Endothelial cell of umbilical vein (primary cell): ENCODE measurements at regions not wholly inside any gene's neighbourhood (a gene's known extent, or its start where the extent isn't known, plus 50 kb on each side); places are given as distances from the start of the nearest gene placed in this dataset.

Experiments used
- BruUV-seq: library from RNA; stranded (reverse); fragments of 400-500 nt; replicated peaks from 2 replicates; lab custom pipeline; 2021; lab: Mats Ljungman, UMichigan
- CTCF ChIA-PET: fragments of 300-600, 350-600 bp; sonication (Branson Sonifier 250); formaldehyde crosslinking; loops from one replicate; lab custom pipeline; 2021; ENCODE audit warnings: antibody characterized with exemption, inconsistent platforms; lab: Charles Lee
- POLR2A ChIA-PET: fragments of 300-600, 350-600 bp; sonication (Branson Sonifier 250); formaldehyde crosslinking; loops from one replicate; lab custom pipeline; 2021; ENCODE audit warnings: antibody characterized with exemption, inconsistent platforms; lab: Charles Lee
- DNase-seq: peaks from one replicate; pipeline ENCODE4 v3.0.0-alpha.2; 2011; ENCODE audit warnings: low read depth, low spot score
- FAIRE-seq: peaks from 2 replicates; lab custom pipeline; 2011; peaks lifted over from hg19 to GRCh38; lab: Jason Lieb, UNC
- H2AFZ ChIP-seq: 2 replicates; pipeline ENCODE4 v1.6.0; 2012; ENCODE audit warnings: low read depth, low read length, control low read depth, inconsistent platforms
- H3K27ac ChIP-seq: 2 replicates; pipeline ENCODE4 v1.5.1; 2011; ENCODE audit warnings: low read depth, mild to moderate bottlenecking, control low read depth, low read length, moderate library complexity; ENCODE audit not compliant: insufficient read depth
- H3K27me3 ChIP-seq, 2 experiments: 2 replicates each; pipeline versions ENCODE4 v1.6.0 to v1.6.1; 2011; ENCODE audit warnings: low read length in 2 of 2, mixed read lengths in 1 of 2; ENCODE audit not compliant: control insufficient read depth in 2 of 2, insufficient read depth in 2 of 2
- H3K36me3 ChIP-seq, 2 experiments: 2 replicates in 1 of 2; 3 replicates in 1 of 2; pipeline ENCODE4 v1.5.1; 2011; ENCODE audit warnings: low read length in 2 of 2, mild to moderate bottlenecking in 1 of 2, moderate library complexity in 1 of 2; ENCODE audit not compliant: control insufficient read depth in 2 of 2, insufficient read depth in 2 of 2; ENCODE audit errors: extremely low read depth in 1 of 2
- H3K4me1 ChIP-seq: 3 replicates; pipeline ENCODE4 v1.5.1; 2011; ENCODE audit warnings: mild to moderate bottlenecking, low read length; ENCODE audit not compliant: control insufficient read depth, insufficient read depth; ENCODE audit errors: extremely low read depth
- H3K4me2 ChIP-seq: 2 replicates; pipeline ENCODE4 v1.6.1; 2011; ENCODE audit warnings: low read length, control low read depth, mixed read lengths; ENCODE audit not compliant: insufficient read depth
- H3K4me3 ChIP-seq, 3 experiments: fragments of 200-600 bp in 1 of 3; sonication (generic), shearing (Covaris generic) in 1 of 3; replicated peaks in 1 of 3; 2 replicates each; pipeline ENCODE4 v1.5.1; 2011 to 2016; ENCODE audit warnings: control low read depth in 3 of 3, low read length in 3 of 3, mild to moderate bottlenecking in 2 of 3, inconsistent platforms in 1 of 3, low read depth in 1 of 3, moderate library complexity in 1 of 3; ENCODE audit not compliant: insufficient read depth in 1 of 3
- H3K79me2 ChIP-seq: 2 replicates; pipeline ENCODE4 v1.6.0; 2012; ENCODE audit warnings: low read length, inconsistent platforms; ENCODE audit not compliant: control insufficient read depth, insufficient read depth
- H3K9ac ChIP-seq: replicated peaks from 2 replicates; pipeline ENCODE3; 2011; ENCODE audit warnings: low read length, control low read depth; ENCODE audit not compliant: insufficient read depth; ENCODE audit errors: extremely low read depth
- H3K9me1 ChIP-seq: replicated peaks from 3 replicates; pipeline ENCODE4 v1.6.0; 2011; ENCODE audit warnings: mild to moderate bottlenecking, low read length; ENCODE audit not compliant: control insufficient read depth, insufficient read depth; ENCODE audit errors: extremely low read depth
- H3K9me3 ChIP-seq: replicated peaks from 2 replicates; pipeline ENCODE4 v1.5.1; 2012; ENCODE audit warnings: low read length, inconsistent platforms; ENCODE audit not compliant: control insufficient read depth, insufficient read depth
- H4K20me1 ChIP-seq: replicated peaks from 2 replicates; pipeline ENCODE3; 2011; ENCODE audit warnings: mild to moderate bottlenecking, low read length; ENCODE audit not compliant: control insufficient read depth, insufficient read depth; ENCODE audit errors: extremely low read depth
- EZH2 ChIP-seq: IDR thresholded peaks from 2 replicates; pipeline ENCODE4 v1.6.1; 2012; ENCODE audit warnings: borderline replicate concordance, low read depth, mild to moderate bottlenecking, moderate library complexity, low read length, inconsistent platforms; ENCODE audit not compliant: severe bottlenecking
- FOS ChIP-seq: IDR thresholded peaks from 2 replicates; pipeline ENCODE4 v1.6.1; 2011; ENCODE audit warnings: mild to moderate bottlenecking, low read length, moderate library complexity, borderline replicate concordance; ENCODE audit not compliant: insufficient read depth
- GATA2 ChIP-seq: IDR thresholded peaks from 2 replicates; pipeline ENCODE4 v1.7.0; 2011; ENCODE audit warnings: low read depth, mild to moderate bottlenecking, moderate library complexity, mixed read lengths, low read length; ENCODE audit not compliant: insufficient read length, insufficient read depth
- JUN ChIP-seq: IDR thresholded peaks from 2 replicates; pipeline ENCODE4 v1.6.1; 2011; ENCODE audit warnings: borderline replicate concordance, low read depth; ENCODE audit not compliant: insufficient read length, insufficient read depth
- MYC ChIP-seq: IDR thresholded peaks from one replicate; pipeline ENCODE4 v1.6.1; 2011; ENCODE audit warnings: mild to moderate bottlenecking, low read depth, low read length
- POLR2A ChIP-seq: IDR thresholded peaks from 2 replicates; pipeline ENCODE4 v1.6.1; 2012; ENCODE audit warnings: low read depth, mild to moderate bottlenecking, control low read depth, low read length
- POLR2AphosphoS5 ChIP-seq: IDR thresholded peaks from 2 replicates; pipeline ENCODE4 v1.6.1; 2012; ENCODE audit warnings: low read depth, mild to moderate bottlenecking, control low read depth, low read length, moderate library complexity; ENCODE audit not compliant: insufficient read depth
- dilution Hi-C: fragments of 300-500 bp; cut with MboI; formaldehyde crosslinking; loops from one replicate; pipeline ENCODE4 v1.15.0; 2019; ENCODE audit warnings: low sequenced_read_pairs; ENCODE audit not compliant: extremely low pct_ligation_motif_present
- intact Hi-C: fragments of 100-400 bp; cut with micrococcal nuclease; formaldehyde crosslinking; loops from one replicate; pipeline ENCODE4 v1.10.0; 2022
- TF ChIP-seq, protein P1 (sequence below), 2 donors: IDR thresholded peaks; 1 replicate in 1 of 2; 2 replicates in 1 of 2; pipeline ENCODE4 v1.5.1; 2011; ENCODE audit warnings: low read length in 2 of 2, mild to moderate bottlenecking in 2 of 2, moderate library complexity in 2 of 2, control low read depth in 1 of 2, inconsistent platforms in 1 of 2, low read depth in 1 of 2; ENCODE audit not compliant: insufficient read depth in 1 of 2; ENCODE audit errors: extremely low read depth in 1 of 2
- TF ChIP-seq, protein P2 (sequence below): IDR thresholded peaks from 2 replicates; pipeline ENCODE4 v1.6.1; 2011; ENCODE audit not compliant: insufficient read depth, insufficient read length

DNA sequence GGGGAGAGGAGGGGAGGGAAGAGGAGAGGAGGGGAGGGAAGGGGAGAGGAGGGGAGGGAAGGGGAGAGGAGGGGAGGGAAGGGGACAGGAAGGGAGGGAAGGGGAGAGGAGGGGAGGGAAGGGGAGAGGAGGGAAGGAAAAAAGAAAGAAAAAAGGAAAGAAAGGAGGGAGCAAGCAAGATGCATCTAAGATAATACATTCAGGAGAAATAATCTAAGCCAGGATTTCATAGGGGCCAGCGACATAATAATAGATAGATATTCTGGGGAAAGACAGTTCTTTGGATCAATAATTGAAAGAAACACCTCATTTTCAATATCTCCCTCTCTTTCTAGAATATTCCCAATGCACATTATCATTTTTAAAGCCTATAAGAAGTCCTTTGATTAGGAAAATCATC is 328.9 kb upstream of the ID2 start:
- H3K9ac ChIP-seq = no peak overlapping the region
- no peaks in the 10 kb centered on the region for H3K79me2 ChIP-seq
- no peaks in the 10 kb centered on the region for H3K4me1 ChIP-seq
- POLR2A ChIA-PET = no interaction called here
- no peaks in the 10 kb centered on the region for H4K20me1 ChIP-seq
- no TSS peak for BruUV-seq
- intact Hi-C loops (no loop called here), dilution Hi-C loops (no loop called here)
- H3K9me1 ChIP-seq = no peaks in the 10 kb centered on the region
- H3K4me2 ChIP-seq = no peak overlapping the region
- H3K36me3 ChIP-seq = no peaks in the 10 kb centered on the region
- TF ChIP-seq, protein P1, sequence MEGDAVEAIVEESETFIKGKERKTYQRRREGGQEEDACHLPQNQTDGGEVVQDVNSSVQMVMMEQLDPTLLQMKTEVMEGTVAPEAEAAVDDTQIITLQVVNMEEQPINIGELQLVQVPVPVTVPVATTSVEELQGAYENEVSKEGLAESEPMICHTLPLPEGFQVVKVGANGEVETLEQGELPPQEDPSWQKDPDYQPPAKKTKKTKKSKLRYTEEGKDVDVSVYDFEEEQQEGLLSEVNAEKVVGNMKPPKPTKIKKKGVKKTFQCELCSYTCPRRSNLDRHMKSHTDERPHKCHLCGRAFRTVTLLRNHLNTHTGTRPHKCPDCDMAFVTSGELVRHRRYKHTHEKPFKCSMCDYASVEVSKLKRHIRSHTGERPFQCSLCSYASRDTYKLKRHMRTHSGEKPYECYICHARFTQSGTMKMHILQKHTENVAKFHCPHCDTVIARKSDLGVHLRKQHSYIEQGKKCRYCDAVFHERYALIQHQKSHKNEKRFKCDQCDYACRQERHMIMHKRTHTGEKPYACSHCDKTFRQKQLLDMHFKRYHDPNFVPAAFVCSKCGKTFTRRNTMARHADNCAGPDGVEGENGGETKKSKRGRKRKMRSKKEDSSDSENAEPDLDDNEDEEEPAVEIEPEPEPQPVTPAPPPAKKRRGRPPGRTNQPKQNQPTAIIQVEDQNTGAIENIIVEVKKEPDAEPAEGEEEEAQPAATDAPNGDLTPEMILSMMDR (IDR thresholded peaks at IDR 0.05; ENCODE audit: extremely low read depth in 1 of 2, insufficient read depth in 1 of 2, low read depth in 1 of 2, low read length in 2 of 2) = no peak
- TF ChIP-seq, protein P2, sequence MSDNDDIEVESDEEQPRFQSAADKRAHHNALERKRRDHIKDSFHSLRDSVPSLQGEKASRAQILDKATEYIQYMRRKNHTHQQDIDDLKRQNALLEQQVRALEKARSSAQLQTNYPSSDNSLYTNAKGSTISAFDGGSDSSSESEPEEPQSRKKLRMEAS = no peak
- no peak for TF ChIP-seq FOS
- TF ChIP-seq EZH2 = no peak
- TF ChIP-seq JUN = no peak
- no peak for TF ChIP-seq POLR2A
- TF ChIP-seq POLR2AphosphoS5 = no peak
- no peak for TF ChIP-seq MYC
- no peak for TF ChIP-seq GATA2
- H3K4me3 ChIP-seq = no peak overlapping the region
- DNase-seq (no peak), FAIRE-seq (no peak)
- H2AFZ ChIP-seq = no peak overlapping the region
- H3K9me3 ChIP-seq = peaks cover 5% of the 10 kb centered on the region
- no peak overlapping the region for H3K27ac ChIP-seq
- H3K27me3 ChIP-seq = no peaks in the 10 kb centered on the region
- CTCF ChIA-PET = interaction anchor here (0.6 kb wide), 1 partner anchor 78 kb away, joined by 3 read pairs; no protein-coding TSS in a partner anchor
